A673 (cell line): ENCODE measurements at regions not wholly inside any gene's neighbourhood (a gene's known extent, or its start where the extent isn't known, plus 50 kb on each side); places are given as distances from the start of the nearest gene placed in this dataset.

ENCODE experiments used
- BruUV-seq: library from RNA; stranded (reverse); fragments of 400-500 nt; replicated peaks from 2 replicates; lab custom pipeline; 2021; lab: Mats Ljungman, UMichigan
- CTCF ChIA-PET: fragments of 300-600 bp; sonication (Branson Sonifier 250); formaldehyde crosslinking; loops from one replicate; lab custom pipeline; 2022; ENCODE audit warnings: antibody characterized with exemption; lab: Charles Lee
- POLR2A ChIA-PET: fragments of 300-600 bp; sonication (Branson Sonifier 250); formaldehyde crosslinking; loops from one replicate; lab custom pipeline; 2022; ENCODE audit warnings: antibody characterized with exemption; ENCODE audit not compliant: low non-redundant PET; lab: Charles Lee
- DNase-seq: peaks from one replicate; pipeline ENCODE4 v3.0.0-alpha.2; 2015; ENCODE audit warnings: low spot score
- H3K27ac ChIP-seq: fragments of 200-600 bp; sonication (generic); 2 replicates; pipeline ENCODE4 v1.5.1; 2016; ENCODE audit warnings: mixed run types, low read depth, mild to moderate bottlenecking, mixed read lengths, antibody characterized with exemption, low read length; ENCODE audit not compliant: poor library complexity, severe bottlenecking
- H3K27me3 ChIP-seq: fragments of 200-600 bp; sonication (generic); replicated peaks from 2 replicates; pipeline ENCODE4 v1.6.1; 2017; ENCODE audit warnings: mixed run types, low read depth, mild to moderate bottlenecking, mixed read lengths, antibody characterized with exemption, low read length; ENCODE audit not compliant: insufficient read depth, poor library complexity
- H3K36me3 ChIP-seq: fragments of 200-600 bp; sonication (generic); 2 replicates; pipeline ENCODE4 v1.6.1; 2016; ENCODE audit warnings: mixed run types, mild to moderate bottlenecking, mixed read lengths, antibody characterized with exemption, low read length; ENCODE audit not compliant: insufficient read depth, poor library complexity, severe bottlenecking
- H3K4me1 ChIP-seq: fragments of 200-600 bp; sonication (generic); 2 replicates; pipeline ENCODE4 v1.6.1; 2017; ENCODE audit warnings: mixed run types, mild to moderate bottlenecking, mixed read lengths, antibody characterized with exemption, low read length; ENCODE audit not compliant: insufficient read depth, poor library complexity, severe bottlenecking
- H3K4me3 ChIP-seq: fragments of 200-600 bp; sonication (generic); 2 replicates; pipeline ENCODE4 v1.5.1; 2016; ENCODE audit warnings: low read depth, mixed run types, mild to moderate bottlenecking, mixed read lengths, low read length; ENCODE audit not compliant: poor library complexity, severe bottlenecking
- H3K9me3 ChIP-seq: fragments of 200-600 bp; sonication (generic); 2 replicates; pipeline ENCODE4 v1.6.1; 2016; ENCODE audit warnings: mixed run types, low read depth, mild to moderate bottlenecking, mixed read lengths, antibody characterized with exemption, low read length; ENCODE audit not compliant: poor library complexity, severe bottlenecking
- CTCF ChIP-seq: fragments of 300-800, 200-600 bp; sonication (generic); conservative IDR thresholded peaks from 2 replicates; pipeline ENCODE4 v1.5.1; 2017; ENCODE audit warnings: low read depth, mild to moderate bottlenecking, antibody characterized with exemption, low read length, moderate library complexity, mixed read lengths
- EZH2 ChIP-seq: fragments of 200-600 bp; sonication (generic); IDR thresholded peaks from 2 replicates; pipeline ENCODE4 v1.6.1; 2017; ENCODE audit warnings: borderline replicate concordance, low read depth, mild to moderate bottlenecking, mixed read lengths, antibody characterized with exemption, low read length; ENCODE audit not compliant: poor library complexity, severe bottlenecking
- intact Hi-C: fragments of 100-400 bp; cut with micrococcal nuclease; formaldehyde crosslinking; loops from one replicate; pipeline ENCODE4 v1.10.0; 2022; ENCODE audit not compliant: unreplicated experiment

GRCh38 chr10:129345763-129346162, 121.3 kb upstream of the MGMT start:
- Histone ChIP-seq H3K4me1 (peaks cover 7% of the 10 kb centered on the region), H3K9me3 (no peaks in the 10 kb centered on the region), H3K4me3 (no peak overlapping the region), H3K36me3 (no peaks in the 10 kb centered on the region), H3K27me3 (no peaks in the 10 kb centered on the region), H3K27ac (no peak overlapping the region)
- no TSS peak for BruUV-seq
- intact Hi-C loops: no loop called here
- TF ChIP-seq EZH2: no peak
- TF ChIP-seq CTCF: no peak
- CTCF ChIA-PET: no interaction called here
- POLR2A ChIA-PET: no interaction called here
- DNase-seq: no peak

- CTCF ChIA-PET: no interaction called here
Measured at GRCh38 chr10:129350690-129351089, 116.4 kb upstream of the MGMT start.

GRCh38 chr10:129353101-129353500, 113.9 kb upstream of the MGMT start:
- Histone ChIP-seq H3K9me3 (peaks cover 11% of the 10 kb centered on the region), H3K27ac (no peak overlapping the region), H3K4me1 (no peaks in the 10 kb centered on the region), H3K36me3 (no peaks in the 10 kb centered on the region), H3K4me3 (no peak overlapping the region), H3K27me3 (no peaks in the 10 kb centered on the region)
- no TSS peak for BruUV-seq
- ChIA-PET POLR2A (no interaction called here), CTCF (no interaction called here)
- DNase-seq: no peak
- TF ChIP-seq EZH2: no peak
- TF ChIP-seq CTCF: no peak
- intact Hi-C loops: no loop called here

More at GRCh38 chr10:129350690-129351089, 116.4 kb upstream of the MGMT start:
- no TSS peak for BruUV-seq
- Histone ChIP-seq H3K27me3 (no peaks in the 10 kb centered on the region), H3K27ac (no peak overlapping the region), H3K36me3 (no peaks in the 10 kb centered on the region), H3K4me3 (no peak overlapping the region), H3K9me3 (no peaks in the 10 kb centered on the region), H3K4me1 (no peaks in the 10 kb centered on the region)
- no peak for DNase-seq
- POLR2A ChIA-PET: no interaction called here
- TF ChIP-seq CTCF (no peak), EZH2 (no peak)
- intact Hi-C loops: no loop called here
